Suprapubic skin (tissue), 4 donors: ENCODE measurements at regions not wholly inside any gene's neighbourhood (a gene's known extent, or its start where the extent isn't known, plus 50 kb on each side); places are given as distances from the start of the nearest gene placed in this dataset.

Source experiments
- EP300 ChIP-seq: sonication (generic); formaldehyde crosslinking; IDR thresholded peaks from one replicate; pipeline ENCODE4 v1.6.1; 2017; ENCODE audit warnings: antibody characterized with exemption
- POLR2A ChIP-seq, 2 donors: fragments of 450-650 bp; IDR thresholded peaks; one replicate each; pipeline ENCODE4 v1.6.1; 2017; ENCODE audit warnings: antibody characterized with exemption in 2 of 2, mild to moderate bottlenecking in 2 of 2, moderate library complexity in 2 of 2
- POLR2AphosphoS5 ChIP-seq, 3 donors: sonication (generic); formaldehyde crosslinking; IDR thresholded peaks; one replicate each; pipeline ENCODE4 v1.6.1; 2017; ENCODE audit warnings: antibody characterized with exemption in 3 of 3
- TF ChIP-seq, protein P1 (sequence below), 2 donors: fragments of 200-600 bp in 1 of 2; fragments of 450-650 bp in 1 of 2; sonication (generic) in 1 of 2; IDR thresholded peaks; one replicate each; pipeline ENCODE4 v1.5.1; 2016 to 2019; ENCODE audit warnings: antibody characterized with exemption in 2 of 2, mild to moderate bottlenecking in 1 of 2, moderate library complexity in 1 of 2

DNA sequence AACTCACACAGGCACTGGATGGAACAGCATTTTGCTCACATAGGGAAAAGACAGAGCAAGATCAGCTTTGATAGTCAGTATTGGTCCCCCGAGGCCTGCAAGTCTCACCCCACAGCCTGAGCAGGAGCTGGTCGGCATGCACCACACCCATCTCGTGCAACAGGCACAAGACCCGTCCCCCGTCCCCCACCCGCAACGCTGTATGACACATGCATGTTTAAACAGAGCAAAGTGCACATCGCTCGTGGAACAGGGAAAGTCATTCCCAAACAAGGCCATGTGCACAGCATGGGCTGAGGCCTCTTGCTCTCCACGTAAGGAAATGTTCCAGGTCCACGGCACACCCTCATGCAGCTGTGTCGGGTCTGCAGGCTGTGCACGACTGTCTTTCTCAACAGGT is 527.2 kb downstream of the ACTR3B start:
- TF ChIP-seq, protein P1, sequence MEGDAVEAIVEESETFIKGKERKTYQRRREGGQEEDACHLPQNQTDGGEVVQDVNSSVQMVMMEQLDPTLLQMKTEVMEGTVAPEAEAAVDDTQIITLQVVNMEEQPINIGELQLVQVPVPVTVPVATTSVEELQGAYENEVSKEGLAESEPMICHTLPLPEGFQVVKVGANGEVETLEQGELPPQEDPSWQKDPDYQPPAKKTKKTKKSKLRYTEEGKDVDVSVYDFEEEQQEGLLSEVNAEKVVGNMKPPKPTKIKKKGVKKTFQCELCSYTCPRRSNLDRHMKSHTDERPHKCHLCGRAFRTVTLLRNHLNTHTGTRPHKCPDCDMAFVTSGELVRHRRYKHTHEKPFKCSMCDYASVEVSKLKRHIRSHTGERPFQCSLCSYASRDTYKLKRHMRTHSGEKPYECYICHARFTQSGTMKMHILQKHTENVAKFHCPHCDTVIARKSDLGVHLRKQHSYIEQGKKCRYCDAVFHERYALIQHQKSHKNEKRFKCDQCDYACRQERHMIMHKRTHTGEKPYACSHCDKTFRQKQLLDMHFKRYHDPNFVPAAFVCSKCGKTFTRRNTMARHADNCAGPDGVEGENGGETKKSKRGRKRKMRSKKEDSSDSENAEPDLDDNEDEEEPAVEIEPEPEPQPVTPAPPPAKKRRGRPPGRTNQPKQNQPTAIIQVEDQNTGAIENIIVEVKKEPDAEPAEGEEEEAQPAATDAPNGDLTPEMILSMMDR (IDR thresholded peaks at IDR 0.05) = no peak
- TF ChIP-seq POLR2AphosphoS5 (IDR thresholded peaks at IDR 0.05) (no peak), POLR2A (IDR thresholded peaks at IDR 0.05) (no peak), EP300 (no peak)
